ENCODE measurements at regions not wholly inside any gene's neighbourhood (a gene's known extent, or its start where the extent isn't known, plus 50 kb on each side); places are given as distances from the start of the nearest gene placed in this dataset.

DNA sequence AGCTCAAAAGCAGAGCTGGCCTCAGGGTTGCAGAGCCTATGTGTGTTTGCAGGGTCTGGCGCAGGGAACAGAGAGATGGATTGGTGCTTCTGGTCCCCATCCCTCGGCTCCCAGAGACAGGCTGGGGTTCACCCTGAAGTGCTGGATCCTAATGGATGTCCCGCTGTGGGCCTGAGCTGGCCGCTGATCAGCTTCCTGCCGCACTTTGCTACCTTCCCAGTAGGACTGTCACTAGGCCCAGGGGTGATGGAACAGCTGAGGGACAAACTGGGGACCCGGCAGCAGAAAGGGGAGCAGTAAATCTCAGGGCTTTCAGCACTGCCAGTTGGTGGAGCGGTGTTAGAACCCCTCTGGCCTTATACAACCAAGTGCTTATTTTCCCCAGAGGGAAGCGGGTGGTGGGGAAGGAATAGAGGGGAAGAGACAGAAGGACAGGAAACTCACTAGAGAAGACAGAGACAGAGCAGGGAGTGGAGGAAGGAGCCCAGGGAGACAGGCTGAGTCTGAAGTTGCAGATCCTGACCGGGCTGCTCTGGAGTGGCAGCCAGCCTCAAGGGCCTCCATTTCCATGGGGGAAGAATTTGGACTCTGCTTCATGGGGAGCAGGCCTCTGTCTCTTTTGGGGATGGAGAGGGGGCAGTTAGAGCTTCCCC lies 78.6 kb downstream of the MRM1 start:
- intact Hi-C loops (cut with DNase I), result no loop called here

DNA sequence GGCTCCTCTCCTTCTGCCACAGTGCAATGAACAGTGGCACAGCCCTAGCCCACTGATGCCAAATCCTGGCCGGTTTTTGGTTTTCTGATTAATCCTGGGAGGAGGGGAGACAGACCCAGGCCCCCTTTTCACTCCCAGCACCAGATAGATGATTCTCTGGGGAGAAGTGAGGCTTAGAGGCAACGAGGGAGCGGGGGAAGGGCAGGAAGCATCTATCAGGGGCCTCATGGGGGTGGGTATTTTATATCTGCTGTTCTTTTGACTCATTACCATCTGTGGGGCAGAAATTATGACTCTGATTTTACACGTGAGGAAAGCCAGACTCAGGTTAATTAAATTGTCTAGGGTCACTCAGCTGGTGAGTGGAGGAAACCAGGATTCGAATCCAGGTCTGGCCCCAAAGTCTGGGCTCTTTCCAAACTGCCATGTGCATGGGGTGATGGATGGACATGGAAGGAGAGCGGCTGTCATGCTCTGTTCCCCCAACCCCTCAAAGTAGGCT lies 79.4 kb downstream of the MRM1 start:
- H3K27me3 ChIP-seq, result peaks cover 0 to 32% (median 6%) of the 10 kb centered on the region in 7 donors

More for the DNA sequence above, 78.6 kb downstream of the MRM1 start:
- Histone ChIP-seq H3K4me1 (no peaks in the 10 kb centered on the region), H3K9me3 (no peaks in the 10 kb centered on the region), H3K36me3 (no peaks in the 10 kb centered on the region), H3K27ac (no peak overlapping the region), H3K27me3 (peaks cover 0 to 32% (median 11%) of the 10 kb centered on the region in 7 donors), H3K4me3 (no peak overlapping the region)
- 67 to 73% methylated on average over 9 of the region's 9 CpGs for WGBS, 2 donors
- DNase-seq (no peak), ATAC-seq (no peak)
- TF ChIP-seq, protein P1, sequence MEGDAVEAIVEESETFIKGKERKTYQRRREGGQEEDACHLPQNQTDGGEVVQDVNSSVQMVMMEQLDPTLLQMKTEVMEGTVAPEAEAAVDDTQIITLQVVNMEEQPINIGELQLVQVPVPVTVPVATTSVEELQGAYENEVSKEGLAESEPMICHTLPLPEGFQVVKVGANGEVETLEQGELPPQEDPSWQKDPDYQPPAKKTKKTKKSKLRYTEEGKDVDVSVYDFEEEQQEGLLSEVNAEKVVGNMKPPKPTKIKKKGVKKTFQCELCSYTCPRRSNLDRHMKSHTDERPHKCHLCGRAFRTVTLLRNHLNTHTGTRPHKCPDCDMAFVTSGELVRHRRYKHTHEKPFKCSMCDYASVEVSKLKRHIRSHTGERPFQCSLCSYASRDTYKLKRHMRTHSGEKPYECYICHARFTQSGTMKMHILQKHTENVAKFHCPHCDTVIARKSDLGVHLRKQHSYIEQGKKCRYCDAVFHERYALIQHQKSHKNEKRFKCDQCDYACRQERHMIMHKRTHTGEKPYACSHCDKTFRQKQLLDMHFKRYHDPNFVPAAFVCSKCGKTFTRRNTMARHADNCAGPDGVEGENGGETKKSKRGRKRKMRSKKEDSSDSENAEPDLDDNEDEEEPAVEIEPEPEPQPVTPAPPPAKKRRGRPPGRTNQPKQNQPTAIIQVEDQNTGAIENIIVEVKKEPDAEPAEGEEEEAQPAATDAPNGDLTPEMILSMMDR (IDR thresholded peaks at IDR 0.05), result no peak

DNA sequence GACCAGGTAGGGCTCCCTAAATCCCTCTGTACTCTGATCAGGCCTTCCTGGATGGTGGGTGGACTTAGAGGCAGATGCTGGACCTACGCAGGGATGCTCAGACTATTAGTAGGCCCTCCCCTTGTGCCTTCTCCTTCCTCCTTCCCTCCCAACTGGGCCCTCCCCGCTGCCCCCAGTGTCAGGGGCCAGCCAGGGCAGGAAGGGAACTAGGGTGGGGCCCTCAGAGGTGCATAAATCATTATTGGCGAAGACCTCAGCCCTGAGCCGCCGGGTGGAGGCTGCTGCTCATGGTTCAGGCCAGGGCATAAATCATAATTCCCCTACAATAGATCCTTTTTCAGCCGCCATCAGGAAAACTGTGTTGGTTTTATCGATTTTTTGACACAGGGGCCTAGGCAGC lies 81.4 kb downstream of the MRM1 start:
- ATAC-seq (no peak), DNase-seq (no peak)
- no peaks in the 10 kb centered on the region for H3K36me3 ChIP-seq
- H3K4me1 ChIP-seq, result no peaks in the 10 kb centered on the region
- H3K27ac ChIP-seq, result no peak overlapping the region
- TF ChIP-seq, protein P1 (IDR thresholded peaks at IDR 0.05), result no peak
- WGBS, 2 donors, result 61 to 65% methylated on average over 7 of the region's 7 CpGs
- intact Hi-C loops (cut with DNase I), result no loop called here
- H3K27me3 ChIP-seq, result peaks cover 0 to 41% (median 10%) of the 10 kb centered on the region in 7 donors
- H3K4me3 ChIP-seq, result no peak overlapping the region
- no peaks in the 10 kb centered on the region for H3K9me3 ChIP-seq

More for the DNA sequence above, 79.4 kb downstream of the MRM1 start:
- WGBS, 2 donors, result 54 to 59% methylated on average over 6 of the region's 6 CpGs
- Histone ChIP-seq H3K9me3 (no peaks in the 10 kb centered on the region), H3K27ac (no peak overlapping the region), H3K4me3 (no peak overlapping the region), H3K4me1 (no peaks in the 10 kb centered on the region), H3K36me3 (no peaks in the 10 kb centered on the region)
- no peak for ATAC-seq
- DNase-seq, result no peak
- intact Hi-C loops (cut with DNase I), result no loop called here
- TF ChIP-seq, protein P1 (IDR thresholded peaks at IDR 0.05), result no peak

DNA sequence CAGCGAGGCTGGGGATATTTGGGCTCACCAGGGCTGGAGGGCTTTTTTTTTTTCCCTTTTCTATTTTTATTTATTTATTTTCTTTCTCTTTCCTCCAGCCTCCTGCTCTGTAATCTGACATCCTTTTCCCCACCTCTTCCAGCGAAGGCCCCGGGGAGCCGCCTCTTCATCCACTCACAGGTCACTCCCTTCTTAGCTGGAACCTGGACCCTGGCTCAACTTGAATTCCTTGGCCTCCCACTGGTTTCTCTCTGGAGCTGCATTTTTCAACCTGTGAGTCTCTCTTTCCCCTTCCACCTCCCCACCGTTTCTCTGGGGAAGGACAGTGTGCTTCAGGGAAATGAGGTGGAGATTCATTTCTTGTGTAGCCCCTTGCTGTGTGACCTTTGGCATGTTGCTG lies 82.0 kb downstream of the MRM1 start:
- 46 to 55% methylated on average over 5 of the region's 5 CpGs for WGBS, 2 donors
- Histone ChIP-seq H3K4me3 (no peak overlapping the region), H3K9me3 (no peaks in the 10 kb centered on the region), H3K36me3 (no peaks in the 10 kb centered on the region), H3K27ac (no peak overlapping the region), H3K27me3 (peaks cover 0 to 45% (median 15%) of the 10 kb centered on the region in 7 donors), H3K4me1 (no peaks in the 10 kb centered on the region)
- intact Hi-C loops (cut with DNase I), result no loop called here
- DNase-seq, result no peak
- no peak for ATAC-seq
- TF ChIP-seq, protein P1 (IDR thresholded peaks at IDR 0.05), result no peak
